Upper lobe of left lung (tissue), 4 donors: ENCODE measurements at regions not wholly inside any gene's neighbourhood (a gene's known extent, or its start where the extent isn't known, plus 50 kb on each side); places are given as distances from the start of the nearest gene placed in this dataset.

ENCODE experiments used
- EP300 ChIP-seq, 4 donors: sonication (generic); formaldehyde crosslinking; IDR thresholded peaks; one replicate each; pipeline ENCODE4 v1.5.1; 2017; ENCODE audit warnings: antibody characterized with exemption in 4 of 4, control low read depth in 2 of 4
- POLR2A ChIP-seq, 4 donors: fragments of 450-650 bp; IDR thresholded peaks; one replicate each; pipeline ENCODE4 v1.5.1; 2016 to 2017; ENCODE audit warnings: antibody characterized with exemption in 4 of 4, mild to moderate bottlenecking in 2 of 4
- POLR2AphosphoS5 ChIP-seq, 2 donors: sonication (generic); formaldehyde crosslinking; IDR thresholded peaks; one replicate each; pipeline ENCODE4 v1.5.1; 2017; ENCODE audit warnings: antibody characterized with exemption in 2 of 2
- TF ChIP-seq, protein P1 (sequence below), 6 experiments: fragments of 450-650 bp in 4 of 6; fragments of 200-600 bp in 2 of 6; sonication (generic) in 2 of 6; IDR thresholded peaks; one replicate each; pipeline ENCODE4 v1.5.1; 2016 to 2019; ENCODE audit warnings: antibody characterized with exemption in 6 of 6

DNA sequence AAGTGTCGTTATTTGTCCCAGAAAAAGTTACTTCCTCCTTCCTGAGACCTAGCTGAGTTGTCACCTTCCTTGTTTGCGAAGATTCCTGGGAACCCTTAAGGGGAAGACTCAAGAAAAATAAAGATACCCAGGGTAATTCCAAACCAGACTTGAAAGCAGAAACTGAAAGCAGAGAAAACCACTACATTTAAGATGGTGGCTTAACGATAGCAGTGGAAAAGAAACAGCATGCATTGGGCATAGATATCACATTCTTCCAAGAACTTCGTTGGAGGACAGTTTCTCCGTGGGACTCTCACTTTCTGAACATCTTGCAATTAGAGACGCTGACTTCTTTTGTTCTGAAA lies 89.1 kb downstream of the FAM76B start:
- TF ChIP-seq, protein P1, sequence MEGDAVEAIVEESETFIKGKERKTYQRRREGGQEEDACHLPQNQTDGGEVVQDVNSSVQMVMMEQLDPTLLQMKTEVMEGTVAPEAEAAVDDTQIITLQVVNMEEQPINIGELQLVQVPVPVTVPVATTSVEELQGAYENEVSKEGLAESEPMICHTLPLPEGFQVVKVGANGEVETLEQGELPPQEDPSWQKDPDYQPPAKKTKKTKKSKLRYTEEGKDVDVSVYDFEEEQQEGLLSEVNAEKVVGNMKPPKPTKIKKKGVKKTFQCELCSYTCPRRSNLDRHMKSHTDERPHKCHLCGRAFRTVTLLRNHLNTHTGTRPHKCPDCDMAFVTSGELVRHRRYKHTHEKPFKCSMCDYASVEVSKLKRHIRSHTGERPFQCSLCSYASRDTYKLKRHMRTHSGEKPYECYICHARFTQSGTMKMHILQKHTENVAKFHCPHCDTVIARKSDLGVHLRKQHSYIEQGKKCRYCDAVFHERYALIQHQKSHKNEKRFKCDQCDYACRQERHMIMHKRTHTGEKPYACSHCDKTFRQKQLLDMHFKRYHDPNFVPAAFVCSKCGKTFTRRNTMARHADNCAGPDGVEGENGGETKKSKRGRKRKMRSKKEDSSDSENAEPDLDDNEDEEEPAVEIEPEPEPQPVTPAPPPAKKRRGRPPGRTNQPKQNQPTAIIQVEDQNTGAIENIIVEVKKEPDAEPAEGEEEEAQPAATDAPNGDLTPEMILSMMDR (IDR thresholded peaks at IDR 0.05): no peak
- TF ChIP-seq POLR2AphosphoS5 (IDR thresholded peaks at IDR 0.05): no peak
- no peak for TF ChIP-seq POLR2A (IDR thresholded peaks at IDR 0.05)
- no peak for TF ChIP-seq EP300 (IDR thresholded peaks at IDR 0.05)
